K562 (cell line): ENCODE measurements at regions not wholly inside any gene's neighbourhood (a gene's known extent, or its start where the extent isn't known, plus 50 kb on each side); places are given as distances from the start of the nearest gene placed in this dataset.

Source experiments
- ATAC-seq: fragments of 200-7000 bp; cut with Tn5 transposase; 3 replicates; pipeline ENCODE4 v1.9.1; 2020; ENCODE audit warnings: moderate library complexity
- BruUV-seq: library from RNA; stranded (reverse); fragments of 400-500 nt; replicated peaks from 2 replicates; lab custom pipeline; 2021; lab: Mats Ljungman, UMichigan
- CTCF ChIA-PET: fragments of 300-600 bp; formaldehyde crosslinking; extraction: SDS; loops from one replicate; lab custom pipeline; 2021; ENCODE audit warnings: low intra/inter-chr PET ratio; lab: Yijun Ruan, JAX
- POLR2A ChIA-PET: fragments of 300-600, 350-650 bp; sonication (Branson Sonifier 250); formaldehyde crosslinking; extraction: SDS; loops from one replicate; lab custom pipeline; 2021; ENCODE audit warnings: antibody characterized with exemption, inconsistent platforms; lab: Yijun Ruan, JAX
- DNase-seq, 4 experiments: peaks; one replicate each; pipeline versions ENCODE4 v3.0.0 to v3.0.0-alpha.2; 2011 to 2018; ENCODE audit warnings: low spot score in 3 of 4, mixed read lengths in 3 of 4; ENCODE audit errors: extremely low read depth in 1 of 4
- FAIRE-seq: peaks from 2 replicates; lab custom pipeline; 2011; peaks lifted over from hg19 to GRCh38; lab: Jason Lieb, UNC
- H2AFZ ChIP-seq: 2 replicates; pipeline ENCODE4 v1.6.0; 2011; ENCODE audit warnings: low read depth, low read length, control low read depth, inconsistent platforms
- H3K27ac ChIP-seq: fragments of 200-600 bp; 3 replicates; pipeline ENCODE4 v1.8.0; 2011; ENCODE audit warnings: low read depth, mild to moderate bottlenecking, control low read depth, inconsistent platforms, low read length, moderate library complexity, mixed read lengths; ENCODE audit errors: extremely low read depth
- H3K27me3 ChIP-seq, 2 experiments: fragments of 300-600 bp in 1 of 2; 2 replicates in 1 of 2; 3 replicates in 1 of 2; pipeline versions ENCODE4 v1.6.0 to v1.8.0; 2011; ENCODE audit warnings: inconsistent platforms in 2 of 2, low read length in 2 of 2, mild to moderate bottlenecking in 1 of 2, mixed read lengths in 1 of 2, moderate library complexity in 1 of 2; ENCODE audit not compliant: control insufficient read depth in 2 of 2, insufficient read depth in 2 of 2
- H3K36me3 ChIP-seq: fragments of 300-600 bp; 3 replicates; pipeline ENCODE4 v1.8.0; 2011; ENCODE audit warnings: mild to moderate bottlenecking, low read length, inconsistent platforms; ENCODE audit not compliant: control insufficient read depth, insufficient read depth
- H3K4me1 ChIP-seq, 2 experiments: fragments of 200-600 bp in 1 of 2; replicated peaks in 1 of 2; 2 replicates in 1 of 2; 3 replicates in 1 of 2; pipeline versions ENCODE4 v1.5.1 to v1.8.0; 2011; ENCODE audit warnings: inconsistent platforms in 2 of 2, low read length in 2 of 2, mild to moderate bottlenecking in 1 of 2, mixed read lengths in 1 of 2, moderate library complexity in 1 of 2; ENCODE audit not compliant: control insufficient read depth in 2 of 2, insufficient read depth in 2 of 2
- H3K4me2 ChIP-seq: 2 replicates; pipeline ENCODE4 v1.6.1; 2011; ENCODE audit warnings: low read length, control low read depth, inconsistent platforms, mixed read lengths; ENCODE audit not compliant: insufficient read depth
- H3K4me3 ChIP-seq: fragments of 200-600 bp; sonication (generic), shearing (Covaris generic); 2 replicates; pipeline ENCODE4 v1.5.1; 2016; ENCODE audit warnings: control low read depth, inconsistent platforms
- H3K79me2 ChIP-seq: fragments of 200-600 bp; 3 replicates; pipeline ENCODE4 v1.8.0; 2011; ENCODE audit warnings: low read length, inconsistent platforms; ENCODE audit not compliant: control insufficient read depth, insufficient read depth
- H3K9ac ChIP-seq, 2 experiments: 2 replicates each; pipeline versions ENCODE4 v1.6.0 to v1.6.1; 2011; ENCODE audit warnings: low read depth in 2 of 2, low read length in 2 of 2, control low read depth in 1 of 2, inconsistent platforms in 1 of 2, mild to moderate bottlenecking in 1 of 2, mixed read lengths in 1 of 2; ENCODE audit not compliant: insufficient read depth in 1 of 2
- H3K9me1 ChIP-seq: one replicate; pipeline ENCODE4 v1.6.0; 2011; ENCODE audit warnings: inconsistent platforms, mild to moderate bottlenecking, low read length, moderate library complexity; ENCODE audit not compliant: control insufficient read depth, insufficient read depth
- H3K9me3 ChIP-seq: replicated peaks from 2 replicates; pipeline ENCODE4 v1.5.1; 2011; ENCODE audit warnings: low read depth, low read length, inconsistent platforms; ENCODE audit not compliant: control insufficient read depth, insufficient read depth
- H4K20me1 ChIP-seq: replicated peaks from 2 replicates; pipeline ENCODE4 v1.6.1; 2011; ENCODE audit warnings: low read length, inconsistent platforms, mixed read lengths; ENCODE audit not compliant: control insufficient read depth, insufficient read depth
- CBFA2T3 ChIP-seq: fragments of 450-650 bp; IDR thresholded peaks from 2 replicates; pipeline ENCODE4 v1.6.1; 2017
- CTCF ChIP-seq, 3 experiments: IDR thresholded peaks in 2 of 3; conservative IDR thresholded peaks in 1 of 3; 2 replicates each; pipeline ENCODE4 v1.5.1; 2011 to 2012; ENCODE audit warnings: low read length in 3 of 3, mild to moderate bottlenecking in 3 of 3, control low read depth in 2 of 3, improper control_type of control experiment in 1 of 3, inconsistent platforms in 1 of 3, low read depth in 1 of 3, mixed read lengths in 1 of 3, moderate library complexity in 1 of 3; ENCODE audit not compliant: insufficient read depth in 2 of 3
- EGR1 ChIP-seq: fragments of 450-650 bp; conservative IDR thresholded peaks from 2 replicates; pipeline ENCODE4 v1.6.1; 2017; ENCODE audit warnings: mild to moderate bottlenecking
- MEIS2 ChIP-seq: fragments of 450-650 bp; IDR thresholded peaks from 2 replicates; pipeline ENCODE4 v1.6.1; 2014; ENCODE audit warnings: mild to moderate bottlenecking; ENCODE audit not compliant: partially characterized antibody
- NEUROD1 ChIP-seq: fragments of 150-350 bp; IDR thresholded peaks from 2 replicates; pipeline ENCODE4 v1.6.1; 2014; ENCODE audit warnings: borderline replicate concordance, low read length, low read depth; ENCODE audit not compliant: partially characterized antibody
- USF2 ChIP-seq: sonication (generic); formaldehyde crosslinking; IDR thresholded peaks from 2 replicates; pipeline ENCODE4 v1.5.0; 2020; ENCODE audit warnings: missing genetic modification reagents
- WHSC1 ChIP-seq: IDR thresholded peaks from one replicate; pipeline ENCODE4 v1.6.1; 2012; ENCODE audit warnings: low read length, control low read depth, inconsistent platforms
- ZFP1 ChIP-seq: fragments of 450-650 bp; formaldehyde crosslinking; IDR thresholded peaks from 2 replicates; pipeline ENCODE4 v1.4.0; 2020; ENCODE audit warnings: mild to moderate bottlenecking, mixed read lengths
- ZNF449 ChIP-seq: fragments of 250-450 bp; sonication (Bioruptor Pico); IDR thresholded peaks from 2 replicates; pipeline ENCODE4 v1.8.0; 2022; ENCODE audit warnings: moderate library complexity, mild to moderate bottlenecking, inconsistent platforms
- ZNF507 ChIP-seq: conservative IDR thresholded peaks from 2 replicates; pipeline ENCODE4 v1.6.1; 2017; ENCODE audit warnings: missing genetic modification characterization, missing compliant biosample characterization
- ZNF644 ChIP-seq: fragments of 200-800 bp; sonication (Bioruptor generic); IDR thresholded peaks from 2 replicates; pipeline ENCODE4 v1.6.1; 2016; ENCODE audit warnings: low read depth, missing genetic modification characterization, missing compliant biosample characterization
- WGBS: fragments of 100-300 bp; shearing (Covaris generic); methylation state at CpG from one replicate; pipeline ENCODE4 v1.1.6; 2016; ENCODE audit warnings: low coverage, mixed read lengths; ENCODE audit not compliant: insufficient coverage; ENCODE audit errors: missing lambda C conversion rate; 5-methylcytosine and 5-hydroxymethylcytosine counted together
- in situ Hi-C: fragments of 300-500 bp; cut with MboI; formaldehyde crosslinking; loops from 4 replicates; pipeline ENCODE4 v1.15.0; 2018; ENCODE audit warnings: inconsistent platforms, mixed read lengths
- intact Hi-C: fragments of 100-400 bp; cut with micrococcal nuclease; formaldehyde crosslinking; loops from 2 replicates; pipeline ENCODE4 v1.14.2; 2022
- TF ChIP-seq, protein P1 (sequence below), 2 experiments: fragments of 450-650 bp in 1 of 2; IDR thresholded peaks; 2 replicates each; pipeline ENCODE4 v1.6.1; 2011 to 2017; ENCODE audit warnings: low read depth in 2 of 2, antibody characterized with exemption in 1 of 2, borderline replicate concordance in 1 of 2, low read length in 1 of 2, mild to moderate bottlenecking in 1 of 2, mixed read lengths in 1 of 2; ENCODE audit not compliant: control insufficient read depth in 1 of 2
- TF ChIP-seq, protein P2 (sequence below): fragments of 450-650 bp; formaldehyde crosslinking; IDR thresholded peaks from 2 replicates; pipeline ENCODE4 v1.4.0; 2020; ENCODE audit warnings: mild to moderate bottlenecking, moderate library complexity

- Histone ChIP-seq H3K27ac (no peak overlapping the region), H3K4me3 (no peak overlapping the region), H4K20me1 (no peaks in the 10 kb centered on the region), H3K36me3 (no peaks in the 10 kb centered on the region), H3K9me3 (no peaks in the 10 kb centered on the region), H3K79me2 (no peaks in the 10 kb centered on the region), H3K9me1 (no peaks in the 10 kb centered on the region), H2AFZ (no peak overlapping the region), H3K9ac (no peak overlapping the region), H3K4me1 (no peaks in the 10 kb centered on the region), H3K27me3 (no peaks in the 10 kb centered on the region), H3K4me2 (no peak overlapping the region)
- no peak for FAIRE-seq
- intact Hi-C loops: no loop called here
- in situ Hi-C loops: no loop called here
- ChIA-PET CTCF (no interaction called here), POLR2A (interaction anchor here (0.7 kb wide), 1 partner anchor 45 kb away, joined by 3 read pairs; no protein-coding TSS in a partner anchor)
- WGBS: 0% methylated on average over 1 of the region's 3 CpGs
- DNase-seq: no peak
- no peak for ATAC-seq
- BruUV-seq: no TSS peak
- no peak for TF ChIP-seq CBFA2T3
- no peak for TF ChIP-seq ZNF507 (tag)
- TF ChIP-seq CTCF (IDR thresholded peaks at IDR 0.05 in 2 of 3, conservative IDR thresholded peaks at IDR 0.05 in 1 of 3; ENCODE audit: insufficient read depth in 2 of 3, low read depth in 1 of 3, low read length in 3 of 3): no peak
- no peak for TF ChIP-seq EGR1
- no peak for TF ChIP-seq ZNF644 (tag)
- no peak for TF ChIP-seq MEIS2
- no peak for TF ChIP-seq NEUROD1
- TF ChIP-seq, protein P1, sequence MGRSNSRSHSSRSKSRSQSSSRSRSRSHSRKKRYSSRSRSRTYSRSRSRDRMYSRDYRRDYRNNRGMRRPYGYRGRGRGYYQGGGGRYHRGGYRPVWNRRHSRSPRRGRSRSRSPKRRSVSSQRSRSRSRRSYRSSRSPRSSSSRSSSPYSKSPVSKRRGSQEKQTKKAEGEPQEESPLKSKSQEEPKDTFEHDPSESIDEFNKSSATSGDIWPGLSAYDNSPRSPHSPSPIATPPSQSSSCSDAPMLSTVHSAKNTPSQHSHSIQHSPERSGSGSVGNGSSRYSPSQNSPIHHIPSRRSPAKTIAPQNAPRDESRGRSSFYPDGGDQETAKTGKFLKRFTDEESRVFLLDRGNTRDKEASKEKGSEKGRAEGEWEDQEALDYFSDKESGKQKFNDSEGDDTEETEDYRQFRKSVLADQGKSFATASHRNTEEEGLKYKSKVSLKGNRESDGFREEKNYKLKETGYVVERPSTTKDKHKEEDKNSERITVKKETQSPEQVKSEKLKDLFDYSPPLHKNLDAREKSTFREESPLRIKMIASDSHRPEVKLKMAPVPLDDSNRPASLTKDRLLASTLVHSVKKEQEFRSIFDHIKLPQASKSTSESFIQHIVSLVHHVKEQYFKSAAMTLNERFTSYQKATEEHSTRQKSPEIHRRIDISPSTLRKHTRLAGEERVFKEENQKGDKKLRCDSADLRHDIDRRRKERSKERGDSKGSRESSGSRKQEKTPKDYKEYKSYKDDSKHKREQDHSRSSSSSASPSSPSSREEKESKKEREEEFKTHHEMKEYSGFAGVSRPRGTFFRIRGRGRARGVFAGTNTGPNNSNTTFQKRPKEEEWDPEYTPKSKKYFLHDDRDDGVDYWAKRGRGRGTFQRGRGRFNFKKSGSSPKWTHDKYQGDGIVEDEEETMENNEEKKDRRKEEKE (IDR thresholded peaks at IDR 0.05; ENCODE audit: borderline replicate concordance in 1 of 2, control insufficient read depth in 1 of 2, low read depth in 2 of 2, low read length in 1 of 2): no peak
- TF ChIP-seq ZFP1: no peak
- TF ChIP-seq USF2 (CRISPR knock-in tag): no peak
- no peak for TF ChIP-seq WHSC1
- TF ChIP-seq, protein P2, sequence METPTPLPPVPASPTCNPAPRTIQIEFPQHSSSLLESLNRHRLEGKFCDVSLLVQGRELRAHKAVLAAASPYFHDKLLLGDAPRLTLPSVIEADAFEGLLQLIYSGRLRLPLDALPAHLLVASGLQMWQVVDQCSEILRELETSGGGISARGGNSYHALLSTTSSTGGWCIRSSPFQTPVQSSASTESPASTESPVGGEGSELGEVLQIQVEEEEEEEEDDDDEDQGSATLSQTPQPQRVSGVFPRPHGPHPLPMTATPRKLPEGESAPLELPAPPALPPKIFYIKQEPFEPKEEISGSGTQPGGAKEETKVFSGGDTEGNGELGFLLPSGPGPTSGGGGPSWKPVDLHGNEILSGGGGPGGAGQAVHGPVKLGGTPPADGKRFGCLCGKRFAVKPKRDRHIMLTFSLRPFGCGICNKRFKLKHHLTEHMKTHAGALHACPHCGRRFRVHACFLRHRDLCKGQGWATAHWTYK (CRISPR knock-in tag): no peak
- TF ChIP-seq ZNF449: no peak
Measured at GRCh38 chr3:61466357-61466756, 95.0 kb upstream of the PTPRG start.
